Suprapubic skin (tissue), 4 donors: ENCODE measurements at regions not wholly inside any gene's neighbourhood (a gene's known extent, or its start where the extent isn't known, plus 50 kb on each side); places are given as distances from the start of the nearest gene placed in this dataset.
"Not testable (repeated sequence)": the region's sequence is repeated elsewhere in the genome, so short reads cannot be mapped to it uniquely, and the experiment has no call there.

ENCODE experiments used
- POLR2A ChIP-seq, 2 donors: fragments of 450-650 bp; IDR thresholded peaks; one replicate each; pipeline ENCODE4 v1.6.1; 2017; ENCODE audit warnings: antibody characterized with exemption in 2 of 2, mild to moderate bottlenecking in 2 of 2, moderate library complexity in 2 of 2
- POLR2AphosphoS5 ChIP-seq, 3 donors: sonication (generic); formaldehyde crosslinking; IDR thresholded peaks; one replicate each; pipeline ENCODE4 v1.6.1; 2017; ENCODE audit warnings: antibody characterized with exemption in 3 of 3

- not testable (repeated sequence) for TF ChIP-seq POLR2A, POLR2AphosphoS5 (IDR thresholded peaks at IDR 0.05)
Observed at GRCh38 chr7:109647263-109647662, 1077.6 kb downstream of the DNAJB9 start.
